Limb (tissue), 2 donors: ENCODE measurements at regions not wholly inside any gene's neighbourhood (a gene's known extent, or its start where the extent isn't known, plus 50 kb on each side); places are given as distances from the start of the nearest gene placed in this dataset.
A peak's percentile ranks its signal among the peaks of the same experiment; 100 is the strongest.
"Not testable (repeated sequence)": the region's sequence is repeated elsewhere in the genome, so short reads cannot be mapped to it uniquely, and the experiment has no call there.

Experiments used
- DNase-seq, 2 donors: peaks; one replicate each; pipeline ENCODE4 v3.0.0-alpha.2; 2016; ENCODE audit errors: extremely low spot score in 2 of 2

- DNase-seq: no peak
Observed at GRCh38 chr22:25487508-25487907, 77.0 kb upstream of the GRK3 start.

- no peak for DNase-seq
Observed at GRCh38 chr22:25488244-25489020, 76.0 kb upstream of the GRK3 start.

- no peak for DNase-seq
Observed at GRCh38 chr22:25489947-25490346, 74.5 kb upstream of the GRK3 start.

- no peak for DNase-seq
Observed at GRCh38 chr22:25490896-25491295, 73.6 kb upstream of the GRK3 start.

GRCh38 chr22:25492162-25492561, 72.3 kb upstream of the GRK3 start:
- DNase-seq: no peak

- peak; percentile 21 to 72 for DNase-seq
Observed at GRCh38 chr22:25492841-25493734, 71.4 kb upstream of the GRK3 start.

- no peak for DNase-seq
Observed at GRCh38 chr22:25493794-25494193, 70.7 kb upstream of the GRK3 start.

GRCh38 chr22:25494774-25495173, 69.7 kb upstream of the GRK3 start:
- no peak for DNase-seq

GRCh38 chr22:25495285-25495684, 69.2 kb upstream of the GRK3 start:
- no peak for DNase-seq

GRCh38 chr22:25496396-25497064, 67.9 kb upstream of the GRK3 start:
- DNase-seq: no peak

GRCh38 chr22:25497181-25497641, 67.3 kb upstream of the GRK3 start:
- DNase-seq: peak in 1 of 2 donors; percentile 11

GRCh38 chr22:25497716-25498115, 66.8 kb upstream of the GRK3 start:
- no peak for DNase-seq

GRCh38 chr22:25500671-25501070, 63.8 kb upstream of the GRK3 start:
- not testable (repeated sequence) for DNase-seq

- not testable (repeated sequence) for DNase-seq
Observed at GRCh38 chr22:25504017-25504416, 60.5 kb upstream of the GRK3 start.

- no peak for DNase-seq
Observed at GRCh38 chr22:25508161-25508560, 56.3 kb upstream of the GRK3 start.

GRCh38 chr22:25508761-25509321, 55.6 kb upstream of the GRK3 start:
- DNase-seq: no peak

GRCh38 chr22:25509374-25509791, 55.1 kb upstream of the GRK3 start:
- DNase-seq: no peak

- DNase-seq: no peak
Observed at GRCh38 chr22:25510876-25511275, 53.6 kb upstream of the GRK3 start.

- DNase-seq: no peak
Observed at GRCh38 chr22:25511725-25512124, 52.8 kb upstream of the GRK3 start.

GRCh38 chr22:25514436-25515180, 49.9 kb upstream of the GRK3 start:
- no peak for DNase-seq
